Activated T-helper 2 cell treated with anti-CD3 and anti-CD28 coated beads, Interferon-gamma antibody, Interleukin-2, Interleukin-4, amounts not matched to agents 10 μg/mL and 5 μg/mL and 100 μg/mL, durations not matched to agents 14 hours and 24 hours and 36 hours (primary cell): ENCODE measurements at regions not wholly inside any gene's neighbourhood (a gene's known extent, or its start where the extent isn't known, plus 50 kb on each side); places are given as distances from the start of the nearest gene placed in this dataset.
"Not testable (repeated sequence)": the region's sequence is repeated elsewhere in the genome, so short reads cannot be mapped to it uniquely, and the experiment has no call there.

Experiments
- DNase-seq: peaks from one replicate; pipeline ENCODE4 v3.0.0; 2021; ENCODE audit warnings: low spot score
- H3K27ac Mint-ChIP-seq: one replicate; pipeline ENCODE4 v1.8.0; 2021; ENCODE audit warnings: mixed read lengths
- H3K27me3 Mint-ChIP-seq: one replicate; pipeline ENCODE4 v1.8.0; 2021; ENCODE audit warnings: low read depth, mixed read lengths
- H3K36me3 Mint-ChIP-seq: one replicate; pipeline ENCODE4 v1.8.0; 2021; ENCODE audit warnings: low read depth, mixed read lengths
- H3K4me1 Mint-ChIP-seq: one replicate; pipeline ENCODE4 v1.8.0; 2021; ENCODE audit warnings: low read depth, mixed read lengths
- H3K4me3 Mint-ChIP-seq: one replicate; pipeline ENCODE4 v1.8.0; 2021; ENCODE audit warnings: low read depth, mild to moderate bottlenecking, moderate library complexity, mixed read lengths
- H3K9me3 Mint-ChIP-seq: one replicate; pipeline ENCODE4 v1.8.0; 2021; ENCODE audit warnings: mixed read lengths
- intact Hi-C: fragments of 100-400 bp; cut with micrococcal nuclease; formaldehyde crosslinking; loops from one replicate; pipeline ENCODE4 v1.15.1; 2023

GRCh38 chr10:45249978-45250693 lies 65.3 kb downstream of the OR13A1 start:
- Mint-ChIP-seq H3K4me3 (peak overlapping the region; percentile 34), H3K27ac (no peak overlapping the region), H3K36me3 (no peaks in the 10 kb centered on the region), H3K9me3 (no peaks in the 10 kb centered on the region), H3K27me3 (peaks cover 20% of the 10 kb centered on the region), H3K4me1 (peaks cover 4% of the 10 kb centered on the region)
- DNase-seq = no peak
- intact Hi-C loops = loop anchor here (2.0 to 10.0 kb wide), 3 partner anchors 215 to 781 kb away; partner anchors contain the start of genes NCOA4 and ZFAND4

GRCh38 chr10:45250694-45251075 lies 64.7 kb downstream of the OR13A1 start:
- H3K9me3 Mint-ChIP-seq, DNase-seq, H3K4me3 Mint-ChIP-seq, H3K4me1 Mint-ChIP-seq, H3K27ac Mint-ChIP-seq, H3K36me3 Mint-ChIP-seq: not testable (repeated sequence)
- H3K27me3 Mint-ChIP-seq = peaks cover 20% of the 10 kb centered on the region
- intact Hi-C loops = loop anchor here (2.0 to 10.0 kb wide), 2 partner anchors 214 to 780 kb away; partner anchors contain the start of gene NCOA4
